ENCODE measurements at regions not wholly inside any gene's neighbourhood (a gene's known extent, or its start where the extent isn't known, plus 50 kb on each side); places are given as distances from the start of the nearest gene placed in this dataset.
A peak's percentile ranks its signal among the peaks of the same experiment; 100 is the strongest.
"Not testable (repeated sequence)": the region's sequence is repeated elsewhere in the genome, so short reads cannot be mapped to it uniquely, and the experiment has no call there.

- no peak for ATAC-seq
Measured at GRCh38 chr3:72097053-72097452, 312.1 kb upstream of the PROK2 start.

GRCh38 chr3:72095521-72095920 is 310.6 kb upstream of the PROK2 start:
- ATAC-seq = no peak

GRCh38 chr3:72093992-72094334 is 309.0 kb upstream of the PROK2 start:
- no peak for ATAC-seq

GRCh38 chr3:72093270-72093991 is 308.5 kb upstream of the PROK2 start:
- ATAC-seq = no peak

- ATAC-seq = no peak
Measured at GRCh38 chr3:72092778-72093177, 307.8 kb upstream of the PROK2 start.

GRCh38 chr3:72088486-72089025 is 303.6 kb upstream of the PROK2 start:
- ATAC-seq = no peak

- ATAC-seq = no peak
Measured at GRCh38 chr3:72087420-72087819, 302.5 kb upstream of the PROK2 start.

- ATAC-seq = no peak
Measured at GRCh38 chr3:72086743-72087087, 301.8 kb upstream of the PROK2 start.

- no peak for ATAC-seq
Measured at GRCh38 chr3:72086042-72086742, 301.2 kb upstream of the PROK2 start.

- no peak for ATAC-seq
Measured at GRCh38 chr3:72085036-72085435, 300.1 kb upstream of the PROK2 start.

GRCh38 chr3:72082776-72083462 is 298.0 kb upstream of the PROK2 start:
- no peak for ATAC-seq

- peak; percentile 41 to 48 for ATAC-seq
Measured at GRCh38 chr3:72082186-72082715, 297.3 kb upstream of the PROK2 start.

- no peak for ATAC-seq
Measured at GRCh38 chr3:72081471-72082185, 296.7 kb upstream of the PROK2 start.

- ATAC-seq = no peak
Measured at GRCh38 chr3:72080800-72081199, 295.9 kb upstream of the PROK2 start.

GRCh38 chr3:72080095-72080494 is 295.1 kb upstream of the PROK2 start:
- no peak for ATAC-seq

- no peak for ATAC-seq
Measured at GRCh38 chr3:72079369-72079872, 294.5 kb upstream of the PROK2 start.

- ATAC-seq = no peak
Measured at GRCh38 chr3:72078676-72079368, 293.9 kb upstream of the PROK2 start.

- no peak for ATAC-seq
Measured at GRCh38 chr3:72077473-72078259, 292.7 kb upstream of the PROK2 start.

GRCh38 chr3:72075848-72076247 is 290.9 kb upstream of the PROK2 start:
- ATAC-seq = not testable (repeated sequence)

GRCh38 chr3:72071624-72072023 is 286.7 kb upstream of the PROK2 start:
- no peak for ATAC-seq

GRCh38 chr3:72070005-72070404 is 285.1 kb upstream of the PROK2 start:
- ATAC-seq = no peak
